ENCODE measurements at regions not wholly inside any gene's neighbourhood (a gene's known extent, or its start where the extent isn't known, plus 50 kb on each side); places are given as distances from the start of the nearest gene placed in this dataset.
"Not testable (repeated sequence)": the region's sequence is repeated elsewhere in the genome, so short reads cannot be mapped to it uniquely, and the experiment has no call there.

GRCh38 chr13:65677906-65678305 lies 1552.2 kb downstream of the PCDH9 start:
- intact Hi-C loops (cut with DNase I): no loop called here
- WGBS: 48% methylated on average over 1 of the region's 1 CpG
- Histone ChIP-seq H3K27me3 (replicated peaks; ENCODE audit: insufficient read depth) (no peaks in the 10 kb centered on the region), H3K36me3 (no peaks in the 10 kb centered on the region), H3K4me3 (no peak overlapping the region), H3K9me3 (no peaks in the 10 kb centered on the region), H3K27ac (no peak overlapping the region), H3K4me1 (replicated peaks) (no peaks in the 10 kb centered on the region)
- TF ChIP-seq CTCF (IDR thresholded peaks at IDR 0.05) (no peak), POLR2A (IDR thresholded peaks at IDR 0.05) (no peak), POLR2AphosphoS5 (IDR thresholded peaks at IDR 0.05) (no peak)
- no peak for DNase-seq (ENCODE audit: low spot score)

- H3K27ac ChIP-seq; H3K9me3 ChIP-seq; H3K4me1 ChIP-seq (replicated peaks); H3K36me3 ChIP-seq; DNase-seq (ENCODE audit: low spot score); H3K27me3 ChIP-seq (replicated peaks; ENCODE audit: insufficient read depth); intact Hi-C loops (cut with DNase I); H3K4me3 ChIP-seq: not testable (repeated sequence)
- WGBS: 72% methylated on average over 5 of the region's 5 CpGs
Measured at GRCh38 chr13:65675383-65675782, 1554.8 kb downstream of the PCDH9 start.

- Histone ChIP-seq H3K4me1 (replicated peaks) (no peaks in the 10 kb centered on the region), H3K9me3 (no peaks in the 10 kb centered on the region), H3K27me3 (replicated peaks; ENCODE audit: insufficient read depth) (no peaks in the 10 kb centered on the region), H3K36me3 (no peaks in the 10 kb centered on the region), H3K27ac (no peak overlapping the region), H3K4me3 (no peak overlapping the region)
- DNase-seq (ENCODE audit: low spot score): no peak
- 95% methylated on average over 6 of the region's 6 CpGs for WGBS
- intact Hi-C loops (cut with DNase I): no loop called here
- TF ChIP-seq POLR2AphosphoS5 (IDR thresholded peaks at IDR 0.05) (no peak), CTCF (IDR thresholded peaks at IDR 0.05) (no peak), POLR2A (IDR thresholded peaks at IDR 0.05) (no peak)
Measured at GRCh38 chr13:65670014-65670625, 1560.0 kb downstream of the PCDH9 start.

- WGBS: 89% methylated on average over 1 of the region's 1 CpG
- H3K9me3 ChIP-seq: no peaks in the 10 kb centered on the region
- no peak overlapping the region for H3K27ac ChIP-seq
- H3K27me3 ChIP-seq (replicated peaks; ENCODE audit: insufficient read depth): no peaks in the 10 kb centered on the region
- no peak for TF ChIP-seq POLR2A (IDR thresholded peaks at IDR 0.05)
- H3K4me3 ChIP-seq: no peak overlapping the region
- intact Hi-C loops (cut with DNase I): no loop called here
- no peaks in the 10 kb centered on the region for H3K4me1 ChIP-seq (replicated peaks)
- no peaks in the 10 kb centered on the region for H3K36me3 ChIP-seq
- DNase-seq (ENCODE audit: low spot score): no peak
Measured at GRCh38 chr13:65660731-65661130, 1569.4 kb downstream of the PCDH9 start.

GRCh38 chr13:65656740-65657329 lies 1573.3 kb downstream of the PCDH9 start:
- H3K9me3 ChIP-seq: no peaks in the 10 kb centered on the region
- no peaks in the 10 kb centered on the region for H3K27me3 ChIP-seq (replicated peaks; ENCODE audit: insufficient read depth)
- H3K36me3 ChIP-seq: no peaks in the 10 kb centered on the region
- TF ChIP-seq POLR2AphosphoS5 (IDR thresholded peaks at IDR 0.05) (no peak), CTCF (IDR thresholded peaks at IDR 0.05) (peak in 3 of 4 experiments; percentile 28 to 53 (median 30)), POLR2A (IDR thresholded peaks at IDR 0.05) (no peak)
- 57% methylated on average over 1 of the region's 1 CpG for WGBS
- H3K4me3 ChIP-seq: no peak overlapping the region
- intact Hi-C loops (cut with DNase I): loop anchor here (10.0 kb wide), 1 partner anchor 1568 kb away; no protein-coding TSS in a partner anchor
- no peaks in the 10 kb centered on the region for H3K4me1 ChIP-seq (replicated peaks)
- no peak for DNase-seq (ENCODE audit: low spot score)
- no peak overlapping the region for H3K27ac ChIP-seq

- WGBS: 29% methylated on average over 2 of the region's 2 CpGs
- Histone ChIP-seq H3K27me3 (replicated peaks; ENCODE audit: insufficient read depth) (no peaks in the 10 kb centered on the region), H3K36me3 (no peaks in the 10 kb centered on the region), H3K4me3 (no peak overlapping the region), H3K9me3 (no peaks in the 10 kb centered on the region), H3K27ac (no peak overlapping the region), H3K4me1 (replicated peaks) (no peaks in the 10 kb centered on the region)
- intact Hi-C loops (cut with DNase I): loop anchor here (10.0 kb wide), 1 partner anchor 1571 kb away; no protein-coding TSS in a partner anchor
- TF ChIP-seq POLR2A (IDR thresholded peaks at IDR 0.05) (no peak), CTCF (IDR thresholded peaks at IDR 0.05) (no peak), POLR2AphosphoS5 (IDR thresholded peaks at IDR 0.05) (no peak)
- DNase-seq (ENCODE audit: low spot score): no peak
Measured at GRCh38 chr13:65653613-65654012, 1576.5 kb downstream of the PCDH9 start.

Measured in prostate gland (tissue), 2 donors.